ENCODE measurements at regions not wholly inside any gene's neighbourhood (a gene's known extent, or its start where the extent isn't known, plus 50 kb on each side); places are given as distances from the start of the nearest gene placed in this dataset.
"Not testable (repeated sequence)": the region's sequence is repeated elsewhere in the genome, so short reads cannot be mapped to it uniquely, and the experiment has no call there.

GRCh38 chr11:121904148-121904547, 211.9 kb downstream of the BLID start:
- Histone ChIP-seq H3K9me3 (no peaks in the 10 kb centered on the region), H3K4me3 (no peak overlapping the region), H3K36me3 (no peaks in the 10 kb centered on the region), H3K27me3 (no peaks in the 10 kb centered on the region), H3K27ac (no peak overlapping the region), H3K4me1 (no peaks in the 10 kb centered on the region)
- intact Hi-C loops (cut with DNase I) = loop anchor here (1.0 kb wide), 1 partner anchor 111 kb away; no protein-coding TSS in a partner anchor
- TF ChIP-seq POLR2AphosphoS5 (IDR thresholded peaks at IDR 0.05; ENCODE audit: insufficient read depth in 1 of 2, low read depth in 1 of 2) = no peak
- DNase-seq (ENCODE audit: extremely low spot score in 2 of 2) = no peak

DNA sequence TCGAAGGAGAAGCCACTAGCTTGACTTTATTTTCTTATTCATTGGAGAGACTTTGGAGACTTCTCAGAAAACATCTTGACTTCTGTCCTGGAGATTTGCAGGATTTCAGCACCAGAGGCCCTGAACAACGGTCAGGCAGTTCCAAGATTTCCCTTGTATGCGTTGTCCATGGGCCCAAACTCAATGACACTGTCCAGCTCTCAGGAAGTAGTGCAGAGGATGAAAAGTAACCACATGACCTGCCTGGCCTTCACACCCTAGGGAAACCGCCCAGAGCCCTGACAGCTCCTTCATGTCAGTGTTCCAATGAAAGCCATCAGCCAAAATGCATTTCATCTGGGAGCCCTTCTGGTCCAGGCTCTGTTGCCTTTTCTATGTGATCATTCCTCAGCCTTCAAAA, 214.1 kb downstream of the BLID start:
- Histone ChIP-seq H3K27ac (no peak overlapping the region), H3K4me1 (no peaks in the 10 kb centered on the region), H3K36me3 (no peaks in the 10 kb centered on the region), H3K9me3 (no peaks in the 10 kb centered on the region), H3K4me3 (no peak overlapping the region), H3K27me3 (no peaks in the 10 kb centered on the region)
- intact Hi-C loops (cut with DNase I) = no loop called here
- TF ChIP-seq POLR2AphosphoS5 (IDR thresholded peaks at IDR 0.05; ENCODE audit: insufficient read depth in 1 of 2, low read depth in 1 of 2) (no peak), POLR2A (IDR thresholded peaks at IDR 0.05) (no peak)
- TF ChIP-seq, protein P1, sequence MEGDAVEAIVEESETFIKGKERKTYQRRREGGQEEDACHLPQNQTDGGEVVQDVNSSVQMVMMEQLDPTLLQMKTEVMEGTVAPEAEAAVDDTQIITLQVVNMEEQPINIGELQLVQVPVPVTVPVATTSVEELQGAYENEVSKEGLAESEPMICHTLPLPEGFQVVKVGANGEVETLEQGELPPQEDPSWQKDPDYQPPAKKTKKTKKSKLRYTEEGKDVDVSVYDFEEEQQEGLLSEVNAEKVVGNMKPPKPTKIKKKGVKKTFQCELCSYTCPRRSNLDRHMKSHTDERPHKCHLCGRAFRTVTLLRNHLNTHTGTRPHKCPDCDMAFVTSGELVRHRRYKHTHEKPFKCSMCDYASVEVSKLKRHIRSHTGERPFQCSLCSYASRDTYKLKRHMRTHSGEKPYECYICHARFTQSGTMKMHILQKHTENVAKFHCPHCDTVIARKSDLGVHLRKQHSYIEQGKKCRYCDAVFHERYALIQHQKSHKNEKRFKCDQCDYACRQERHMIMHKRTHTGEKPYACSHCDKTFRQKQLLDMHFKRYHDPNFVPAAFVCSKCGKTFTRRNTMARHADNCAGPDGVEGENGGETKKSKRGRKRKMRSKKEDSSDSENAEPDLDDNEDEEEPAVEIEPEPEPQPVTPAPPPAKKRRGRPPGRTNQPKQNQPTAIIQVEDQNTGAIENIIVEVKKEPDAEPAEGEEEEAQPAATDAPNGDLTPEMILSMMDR (IDR thresholded peaks at IDR 0.05) = no peak
- DNase-seq (ENCODE audit: extremely low spot score in 2 of 2) = no peak

GRCh38 chr11:121901417-121901816, 214.6 kb downstream of the BLID start:
- H3K27ac ChIP-seq; H3K4me1 ChIP-seq; H3K4me3 ChIP-seq; intact Hi-C loops (cut with DNase I); H3K27me3 ChIP-seq; H3K36me3 ChIP-seq; H3K9me3 ChIP-seq; DNase-seq (ENCODE audit: extremely low spot score in 2 of 2): not testable (repeated sequence)

GRCh38 chr11:121899520-121899919, 216.5 kb downstream of the BLID start:
- Histone ChIP-seq H3K27me3 (no peaks in the 10 kb centered on the region), H3K36me3 (no peaks in the 10 kb centered on the region), H3K4me1 (no peaks in the 10 kb centered on the region), H3K9me3 (no peaks in the 10 kb centered on the region), H3K4me3 (no peak overlapping the region), H3K27ac (no peak overlapping the region)
- no peak for DNase-seq (ENCODE audit: extremely low spot score in 2 of 2)
- intact Hi-C loops (cut with DNase I) = no loop called here
- TF ChIP-seq POLR2A (IDR thresholded peaks at IDR 0.05) = no peak
- TF ChIP-seq POLR2AphosphoS5 (IDR thresholded peaks at IDR 0.05; ENCODE audit: insufficient read depth in 1 of 2, low read depth in 1 of 2) = no peak
- TF ChIP-seq, protein P1 (IDR thresholded peaks at IDR 0.05) = no peak

GRCh38 chr11:121898903-121899302, 217.1 kb downstream of the BLID start:
- TF ChIP-seq POLR2A (IDR thresholded peaks at IDR 0.05) = no peak
- TF ChIP-seq POLR2AphosphoS5 (IDR thresholded peaks at IDR 0.05; ENCODE audit: insufficient read depth in 1 of 2, low read depth in 1 of 2) = no peak
- TF ChIP-seq, protein P1 (IDR thresholded peaks at IDR 0.05) = no peak
- Histone ChIP-seq H3K27me3 (no peaks in the 10 kb centered on the region), H3K4me1 (no peaks in the 10 kb centered on the region), H3K36me3 (no peaks in the 10 kb centered on the region), H3K9me3 (no peaks in the 10 kb centered on the region), H3K4me3 (no peak overlapping the region), H3K27ac (no peak overlapping the region)
- intact Hi-C loops (cut with DNase I) = no loop called here
- no peak for DNase-seq (ENCODE audit: extremely low spot score in 2 of 2)

- no peaks in the 10 kb centered on the region for H3K36me3 ChIP-seq
- no peak for TF ChIP-seq POLR2A (IDR thresholded peaks at IDR 0.05)
- TF ChIP-seq POLR2AphosphoS5 (IDR thresholded peaks at IDR 0.05; ENCODE audit: insufficient read depth in 1 of 2, low read depth in 1 of 2) = no peak
- no peak overlapping the region for H3K4me3 ChIP-seq
- H3K27ac ChIP-seq = no peak overlapping the region
- DNase-seq (ENCODE audit: extremely low spot score in 2 of 2) = no peak
- no peaks in the 10 kb centered on the region for H3K27me3 ChIP-seq
- no peaks in the 10 kb centered on the region for H3K9me3 ChIP-seq
- H3K4me1 ChIP-seq = no peaks in the 10 kb centered on the region
- intact Hi-C loops (cut with DNase I) = no loop called here
Measured at GRCh38 chr11:121895919-121896318, 220.1 kb downstream of the BLID start.

DNA sequence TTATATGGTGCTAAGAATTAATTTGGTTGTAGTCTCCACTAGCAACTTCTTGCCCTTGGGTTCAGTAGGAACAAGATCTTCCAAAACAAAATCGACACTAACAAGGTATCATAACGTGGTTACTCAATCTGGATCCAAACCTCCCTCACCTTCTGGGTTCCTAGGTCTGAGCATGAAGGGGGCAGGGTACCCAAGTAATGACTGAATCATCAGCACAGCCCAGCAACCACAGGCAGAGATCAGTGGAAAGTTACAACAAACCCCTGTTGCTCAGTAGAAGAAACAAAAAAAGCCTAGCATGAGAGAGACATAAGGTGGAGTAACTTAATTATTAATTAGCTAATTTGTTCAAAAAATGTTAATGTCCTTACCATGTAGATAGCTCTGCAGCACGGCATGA, 221.4 kb downstream of the BLID start:
- DNase-seq (ENCODE audit: extremely low spot score in 2 of 2) = no peak
- Histone ChIP-seq H3K4me3 (no peak overlapping the region), H3K27ac (no peak overlapping the region), H3K27me3 (no peaks in the 10 kb centered on the region), H3K9me3 (no peaks in the 10 kb centered on the region), H3K4me1 (no peaks in the 10 kb centered on the region), H3K36me3 (no peaks in the 10 kb centered on the region)
- TF ChIP-seq, protein P1 (IDR thresholded peaks at IDR 0.05) = no peak
- TF ChIP-seq POLR2AphosphoS5 (IDR thresholded peaks at IDR 0.05; ENCODE audit: insufficient read depth in 1 of 2, low read depth in 1 of 2) (no peak), POLR2A (IDR thresholded peaks at IDR 0.05) (no peak)
- intact Hi-C loops (cut with DNase I) = no loop called here

Data from vagina (tissue), 2 donors.